NCI-H1105 (cell line): ENCODE measurements at regions not wholly inside any gene's neighbourhood (a gene's known extent, or its start where the extent isn't known, plus 50 kb on each side); places are given as distances from the start of the nearest gene placed in this dataset.
"Not testable (repeated sequence)": the region's sequence is repeated elsewhere in the genome, so short reads cannot be mapped to it uniquely, and the experiment has no call there.

Experiments used
- DNase-seq: peaks from one replicate; lab custom pipeline; 2025; lab: John Stamatoyannopoulos, UW

DNA sequence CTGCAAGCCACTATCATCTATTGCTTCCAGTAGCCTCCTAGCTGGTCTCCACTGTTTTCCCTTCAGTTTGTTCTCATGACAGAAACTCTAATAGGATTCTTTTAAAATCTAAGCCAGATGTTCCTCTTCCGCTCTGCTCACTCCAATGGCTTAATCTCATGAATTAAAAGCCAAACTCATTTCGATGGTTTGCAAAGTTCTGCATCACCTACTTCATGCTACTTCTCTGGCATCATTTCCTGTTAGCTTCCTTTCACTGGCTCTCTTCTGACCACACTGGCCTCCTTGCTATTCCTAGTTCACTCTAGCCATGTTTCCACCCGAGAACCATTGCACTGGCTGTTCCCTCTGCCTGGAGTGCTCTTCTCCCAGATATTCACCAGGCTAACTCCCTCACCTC is 102.0 kb upstream of the LSM6 start:
- no peak for DNase-seq

DNA sequence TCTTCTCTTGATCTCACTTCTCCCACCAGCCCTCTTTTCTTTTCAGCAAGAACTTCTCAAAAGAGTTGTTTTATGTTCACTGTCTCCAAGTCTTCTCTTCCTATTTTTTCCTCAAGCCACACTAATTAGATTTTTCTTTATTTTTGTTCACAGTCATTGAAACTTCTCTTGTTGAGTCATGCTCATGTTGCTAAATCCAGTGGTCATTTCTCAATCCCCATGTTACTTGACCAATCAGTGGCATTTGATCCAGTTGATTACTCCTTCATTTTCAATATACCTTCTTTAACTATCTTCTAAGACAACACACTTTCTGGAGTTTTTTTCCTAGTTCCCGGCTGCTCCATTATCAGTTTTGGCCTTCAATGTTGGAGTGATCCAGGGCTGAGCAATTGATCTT is 103.1 kb upstream of the LSM6 start:
- no peak for DNase-seq

DNA sequence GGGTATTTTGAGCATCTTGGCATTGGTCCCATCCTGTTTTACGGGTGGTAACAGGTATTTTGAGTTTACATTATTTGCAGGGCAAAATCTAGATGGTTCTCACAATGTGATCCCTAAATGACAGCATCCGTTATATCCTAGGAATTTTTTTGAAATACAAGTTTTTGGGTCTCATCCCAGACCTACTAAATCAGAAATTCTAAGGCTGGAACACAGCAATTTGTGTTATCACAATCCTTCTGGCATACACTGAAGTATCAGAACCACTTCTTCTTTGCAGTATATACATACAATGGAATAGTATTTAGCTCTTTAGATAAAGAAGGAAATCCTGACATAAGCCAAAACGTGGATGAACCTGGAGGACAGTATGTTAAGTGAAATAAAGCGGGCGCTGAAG is 104.1 kb upstream of the LSM6 start:
- no peak for DNase-seq

DNA sequence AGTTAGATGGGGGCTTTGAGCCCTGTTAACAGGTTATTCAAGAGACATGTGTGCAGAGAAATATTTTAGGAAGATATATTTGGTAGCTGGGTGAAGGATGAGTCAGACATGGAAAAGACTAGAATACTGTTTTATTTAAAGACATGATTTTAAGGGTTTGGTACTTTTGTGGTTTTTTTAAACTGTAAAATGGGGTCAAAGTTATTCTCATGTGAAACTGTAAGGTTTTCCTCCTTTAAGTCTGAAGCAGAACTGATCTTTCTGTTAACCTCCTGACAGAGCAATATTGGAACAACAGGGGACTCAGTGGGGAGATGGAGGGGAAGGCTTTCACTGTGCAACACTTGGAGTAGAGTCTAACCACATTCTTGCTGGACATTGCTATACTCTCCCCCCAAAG is 112.4 kb upstream of the LSM6 start:
- no peak for DNase-seq

DNA sequence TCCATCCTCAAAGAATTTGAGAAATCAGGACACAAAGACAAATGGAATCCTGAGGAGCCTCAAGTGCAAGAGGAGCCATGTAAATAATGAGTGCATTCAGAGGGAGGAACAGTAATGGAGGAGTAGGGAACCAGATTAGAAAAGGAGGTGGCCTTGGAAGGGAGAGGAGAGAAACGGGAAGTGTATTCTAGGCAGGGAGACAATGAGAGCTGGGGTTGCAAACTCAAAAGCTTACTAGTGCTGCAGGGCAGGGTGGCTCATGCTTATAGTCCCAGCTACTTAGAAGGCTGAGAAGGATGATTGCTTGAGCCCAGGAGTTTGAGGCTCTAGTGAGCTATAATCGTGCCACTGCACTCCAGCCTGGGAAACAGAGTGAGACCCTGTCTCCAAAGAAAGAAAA is 113.2 kb upstream of the LSM6 start:
- DNase-seq, result no peak

DNA sequence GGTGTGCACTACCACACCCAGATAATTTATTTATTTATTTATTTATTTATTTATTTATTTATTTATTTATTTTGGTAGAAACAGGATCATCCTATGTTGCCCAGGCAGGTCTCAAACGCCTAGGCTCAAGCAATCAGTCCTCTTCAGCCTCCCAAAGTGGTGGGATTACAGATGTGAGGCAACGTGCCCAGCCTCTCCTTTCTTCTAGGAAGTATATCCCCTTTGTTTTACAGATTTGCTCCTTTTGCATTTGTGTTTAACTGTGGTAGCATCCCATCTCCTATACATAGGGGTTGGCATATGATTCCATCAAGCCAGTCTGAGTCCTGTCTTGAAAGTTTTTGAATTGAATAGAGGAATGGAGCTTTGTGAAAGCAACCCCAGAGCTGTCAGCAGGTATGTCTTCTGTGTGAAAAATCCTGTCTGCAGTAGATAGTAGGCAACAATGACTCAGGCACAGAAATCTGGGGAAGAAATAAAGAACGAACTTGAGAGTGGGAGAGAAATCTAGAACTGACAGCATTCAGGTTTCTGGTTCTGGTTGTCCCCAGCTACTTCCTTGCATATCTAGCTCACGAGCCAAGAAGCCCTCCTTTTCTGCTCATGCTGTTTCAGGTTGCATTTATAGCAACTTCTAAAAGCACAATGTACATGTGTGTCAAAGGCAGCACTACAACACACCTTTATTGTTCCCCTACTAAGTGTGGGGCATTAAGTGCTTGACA is 113.7 kb upstream of the LSM6 start:
- no peak for DNase-seq

DNA sequence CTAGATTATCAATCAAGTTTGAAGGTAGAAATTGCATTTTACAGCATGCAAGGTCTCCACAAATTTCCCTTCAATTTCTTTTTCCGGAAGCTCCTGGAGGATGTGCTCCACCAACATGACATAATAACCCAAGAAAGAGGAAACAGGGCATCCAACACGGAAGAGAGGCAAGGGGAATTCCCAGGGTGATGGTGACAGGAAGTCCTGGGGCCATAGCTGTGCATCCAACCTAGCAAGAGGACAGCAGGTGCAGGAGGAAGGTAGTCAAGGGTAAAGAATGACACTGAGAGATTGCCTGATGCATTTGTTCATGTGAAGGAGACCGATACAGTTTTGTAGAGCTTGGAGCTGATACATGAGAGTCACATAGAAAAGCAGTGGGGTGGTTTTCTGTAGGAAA is 115.7 kb upstream of the LSM6 start:
- DNase-seq, result no peak

DNA sequence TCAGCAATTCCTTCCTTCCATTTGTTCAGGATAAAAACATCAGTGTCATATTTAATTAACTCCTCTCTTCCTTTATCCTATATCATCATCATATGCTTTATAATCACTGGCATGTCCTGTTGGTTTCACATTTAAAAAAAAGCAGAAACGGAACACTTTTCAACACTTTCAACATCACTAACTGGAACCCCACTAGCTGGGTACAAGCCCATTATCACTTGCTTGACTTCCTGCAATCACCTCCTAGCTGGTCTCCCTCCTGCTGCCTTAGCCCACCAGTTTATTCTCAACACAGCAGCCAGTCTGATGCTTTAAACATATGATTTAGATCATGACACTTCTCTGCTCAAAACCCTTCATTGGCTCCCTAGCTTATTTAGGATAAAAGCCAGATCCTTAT is 116.4 kb upstream of the LSM6 start:
- no peak for DNase-seq

DNA sequence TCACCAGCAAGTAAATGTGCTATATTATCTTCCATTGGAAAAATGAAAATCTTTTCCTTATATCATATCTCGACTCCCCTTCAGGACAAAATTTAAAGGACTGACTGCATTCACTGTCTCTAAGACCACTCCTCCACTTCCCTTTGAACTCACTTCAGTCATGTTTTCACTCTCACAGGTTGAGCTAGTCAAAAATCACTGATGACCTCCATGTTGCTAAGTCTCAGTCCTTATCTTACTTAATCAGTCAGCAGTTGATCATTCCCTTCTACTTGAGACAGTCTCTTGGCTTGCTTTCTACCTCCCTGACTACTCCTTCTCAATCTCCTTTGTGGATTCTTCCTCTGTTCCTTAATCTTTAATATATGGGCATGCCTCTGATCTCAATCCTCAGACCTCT is 117.0 kb upstream of the LSM6 start:
- DNase-seq, result no peak

DNA sequence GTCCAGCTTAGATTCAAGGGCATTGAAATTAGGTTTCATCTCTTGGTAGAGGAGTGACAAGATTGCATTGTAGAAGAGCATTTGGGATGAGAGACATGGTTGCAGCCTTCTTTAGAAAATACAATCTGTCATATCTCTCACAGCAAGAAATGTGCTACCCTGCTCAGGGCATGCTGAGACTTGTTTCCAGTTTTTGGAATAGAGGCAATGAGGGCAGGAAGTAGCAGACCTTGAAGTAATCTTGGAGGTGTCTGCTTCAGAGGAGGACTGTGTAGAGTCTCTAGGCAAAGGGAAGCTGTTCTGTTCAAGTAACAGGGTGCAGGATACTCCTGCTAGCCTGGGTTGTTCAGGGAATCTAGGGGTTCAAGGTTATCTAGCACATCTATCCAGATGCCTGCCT is 116.1 kb upstream of the ZNF827 start:
- DNase-seq, result no peak

DNA sequence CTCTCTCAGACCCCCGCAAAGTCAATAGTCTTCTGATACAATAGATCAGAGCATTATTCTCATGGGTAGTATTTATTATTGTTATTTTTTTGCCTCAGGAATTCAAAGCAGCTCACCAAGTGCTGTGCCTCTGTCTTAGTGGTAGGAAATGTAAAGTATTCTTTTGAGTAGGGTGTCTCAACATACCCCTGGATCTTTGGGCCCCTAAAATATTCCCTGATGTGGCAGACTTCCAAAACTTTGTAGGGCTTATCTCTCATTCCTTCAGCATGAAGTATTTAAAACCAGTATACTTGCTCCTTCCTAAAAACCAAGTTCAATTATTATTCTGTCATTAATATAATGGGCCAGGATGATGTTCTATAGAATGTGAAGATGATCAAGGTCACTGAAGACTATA is 115.3 kb upstream of the ZNF827 start:
- DNase-seq, result no peak

DNA sequence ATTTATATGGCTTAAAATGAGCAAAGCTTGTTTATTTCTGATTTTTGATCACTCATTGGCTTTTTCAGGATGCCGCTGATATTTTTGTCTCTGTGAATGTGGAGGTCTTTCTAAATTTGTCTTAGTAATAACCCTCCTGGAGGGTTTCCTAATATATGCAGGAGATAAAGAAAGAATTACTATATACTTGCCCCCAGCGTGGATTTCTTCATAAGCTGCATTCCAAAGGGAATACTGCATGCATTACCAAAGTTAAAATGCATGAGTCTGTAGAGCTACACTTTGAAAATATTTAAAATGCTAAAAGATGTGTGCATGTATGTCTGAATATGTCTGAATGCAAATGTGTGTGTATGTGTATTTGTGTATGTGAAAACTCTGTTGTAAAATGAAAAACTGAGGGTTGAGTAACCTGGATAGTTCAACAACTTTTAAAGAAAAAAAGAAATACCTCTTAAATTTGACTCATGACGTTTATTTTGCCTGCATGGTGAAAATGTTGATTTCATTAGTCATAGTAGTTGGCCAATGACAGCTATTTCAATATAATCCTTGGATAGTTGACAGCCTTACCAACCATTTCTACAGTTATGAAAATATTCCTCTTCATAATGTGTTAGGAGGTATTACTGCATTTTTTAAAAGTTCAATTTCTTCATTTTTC is 113.2 kb upstream of the ZNF827 start:
- no peak for DNase-seq

DNA sequence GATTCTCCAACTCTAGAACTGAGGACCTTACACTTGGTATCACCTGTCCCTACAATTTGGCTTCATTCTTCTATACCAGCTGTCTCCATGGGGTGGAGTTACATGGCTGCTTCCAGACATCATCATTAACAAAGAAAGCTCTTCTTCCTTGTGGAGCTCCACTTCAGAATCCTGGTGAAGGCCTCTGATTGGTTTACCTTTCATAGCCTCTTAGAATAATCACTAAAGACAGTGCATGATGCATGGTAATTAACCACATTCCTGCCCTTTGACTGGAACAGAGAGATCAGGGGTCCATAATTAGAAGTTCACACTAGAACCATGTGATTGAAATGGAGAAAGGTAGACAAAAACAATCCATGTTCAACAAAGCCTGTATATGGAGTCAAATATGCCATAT is 112.6 kb upstream of the ZNF827 start:
- DNase-seq, result no peak

DNA sequence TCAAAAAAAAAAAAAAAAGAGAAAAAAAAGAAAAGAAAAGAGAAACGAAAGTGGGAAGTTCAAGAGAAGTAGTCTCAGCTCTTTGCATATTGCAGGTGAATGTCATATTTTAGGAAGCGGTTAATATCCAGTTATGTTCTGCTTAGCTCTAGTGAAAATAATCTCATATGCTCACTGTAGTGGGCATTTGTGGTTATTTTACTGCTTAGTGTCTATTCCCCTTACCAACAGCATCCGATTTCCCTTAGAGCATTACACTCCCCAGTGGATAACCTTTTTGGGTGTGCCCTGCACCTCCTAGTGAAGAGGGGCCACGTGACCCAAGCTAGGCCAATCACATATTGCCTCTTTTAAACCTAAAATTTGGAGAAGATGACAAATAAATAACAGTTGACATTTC is 111.2 kb upstream of the ZNF827 start:
- DNase-seq, result no peak

DNA sequence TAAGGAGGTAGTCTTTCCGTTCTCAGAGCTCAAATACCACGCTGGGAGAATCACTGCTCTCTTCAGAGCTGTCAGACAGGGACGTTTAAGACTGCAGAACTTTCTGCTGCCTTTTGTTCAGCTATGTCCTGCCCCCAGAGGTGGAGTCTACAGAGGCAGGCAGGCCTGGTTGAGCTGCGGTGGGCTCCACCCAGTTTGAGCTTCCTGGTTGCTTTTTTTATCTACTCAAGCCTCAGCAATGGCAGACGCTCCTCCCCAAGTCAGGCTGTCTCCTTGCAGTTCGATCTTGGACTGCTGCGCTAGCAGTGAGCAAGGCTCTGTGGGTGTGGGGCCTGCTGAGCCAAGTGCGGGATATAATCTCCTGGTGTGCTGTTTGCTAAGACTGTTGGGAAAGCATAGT is 109.1 kb upstream of the ZNF827 start:
- not testable (repeated sequence) for DNase-seq

DNA sequence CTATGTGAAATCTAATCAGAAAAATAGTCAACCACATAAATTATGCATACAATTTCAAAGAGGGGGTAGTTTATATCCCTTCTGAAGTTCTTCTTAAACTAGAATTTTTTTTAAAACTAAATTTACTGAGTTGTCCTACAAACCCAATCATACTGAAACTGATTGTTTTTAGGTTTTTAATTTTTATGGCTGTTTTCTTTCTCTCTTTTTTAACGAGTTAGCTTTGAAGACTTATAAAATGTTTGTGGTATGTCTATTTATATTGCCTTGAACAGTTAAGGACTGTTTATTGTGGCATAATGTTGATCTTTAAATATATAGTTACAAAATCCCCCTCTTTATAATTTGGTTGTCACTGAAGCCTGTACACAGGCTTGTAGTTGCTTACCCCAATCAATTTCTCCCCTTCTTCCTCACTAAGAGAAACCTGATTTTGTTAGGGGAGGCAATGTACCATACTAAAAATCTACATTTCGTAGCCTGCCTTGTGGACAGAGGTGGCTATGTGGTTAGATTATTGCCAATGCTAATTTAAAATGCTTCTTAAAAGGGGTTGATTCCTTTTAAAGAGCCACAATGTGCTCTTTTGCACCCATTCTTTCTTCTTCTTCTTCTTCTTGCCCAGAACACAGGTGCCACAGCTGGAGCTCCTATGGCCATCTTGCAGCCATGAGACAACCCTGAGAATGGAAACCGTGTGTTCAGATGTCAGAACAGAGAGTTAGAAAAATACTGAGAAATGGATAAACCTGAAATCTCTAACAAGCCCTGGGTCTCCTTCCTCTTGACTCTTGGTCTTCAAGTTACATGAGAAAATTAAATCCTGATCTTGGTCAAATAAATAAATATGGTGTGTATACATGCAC is 102.7 kb upstream of the ZNF827 start:
- DNase-seq, result no peak

DNA sequence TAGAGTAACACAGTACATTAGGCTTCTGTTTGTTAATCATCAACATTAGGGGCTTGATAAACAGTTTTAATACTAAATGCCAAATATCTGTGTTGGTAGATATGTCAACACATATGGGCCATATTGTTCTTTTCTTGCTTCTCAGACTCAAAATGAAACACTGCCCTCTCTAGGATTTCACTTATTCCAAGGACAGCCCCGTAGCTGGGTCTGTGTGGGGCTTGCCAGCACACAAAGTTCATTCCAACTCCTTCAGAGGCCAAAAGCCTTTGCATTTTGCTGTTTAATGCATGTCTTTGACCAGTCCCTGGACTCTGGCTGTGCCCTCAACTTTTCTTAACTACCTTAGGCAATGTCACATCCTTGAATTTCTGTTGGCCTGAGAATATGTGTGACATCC is 102.0 kb upstream of the ZNF827 start:
- DNase-seq, result no peak

DNA sequence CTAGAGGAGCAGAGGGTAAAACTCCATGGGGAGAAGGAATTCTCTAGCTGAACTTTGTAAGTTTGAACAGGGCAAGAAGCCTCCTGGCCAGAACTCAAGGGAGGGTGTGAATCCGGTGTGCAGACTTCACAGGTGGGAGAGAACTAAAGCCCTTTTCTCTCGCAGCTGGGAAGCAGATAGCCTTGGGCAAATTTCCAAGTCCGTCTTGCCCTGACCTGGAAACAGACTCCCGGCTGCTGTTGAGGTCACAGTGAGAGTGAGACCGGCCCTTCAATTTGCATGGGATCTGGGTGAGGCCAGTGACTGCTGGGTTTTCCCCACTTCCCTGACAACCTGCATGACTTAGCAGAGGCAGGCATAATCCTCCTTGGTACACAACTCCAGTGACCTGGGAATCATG is 94.5 kb upstream of the ZNF827 start:
- DNase-seq, result no peak

DNA sequence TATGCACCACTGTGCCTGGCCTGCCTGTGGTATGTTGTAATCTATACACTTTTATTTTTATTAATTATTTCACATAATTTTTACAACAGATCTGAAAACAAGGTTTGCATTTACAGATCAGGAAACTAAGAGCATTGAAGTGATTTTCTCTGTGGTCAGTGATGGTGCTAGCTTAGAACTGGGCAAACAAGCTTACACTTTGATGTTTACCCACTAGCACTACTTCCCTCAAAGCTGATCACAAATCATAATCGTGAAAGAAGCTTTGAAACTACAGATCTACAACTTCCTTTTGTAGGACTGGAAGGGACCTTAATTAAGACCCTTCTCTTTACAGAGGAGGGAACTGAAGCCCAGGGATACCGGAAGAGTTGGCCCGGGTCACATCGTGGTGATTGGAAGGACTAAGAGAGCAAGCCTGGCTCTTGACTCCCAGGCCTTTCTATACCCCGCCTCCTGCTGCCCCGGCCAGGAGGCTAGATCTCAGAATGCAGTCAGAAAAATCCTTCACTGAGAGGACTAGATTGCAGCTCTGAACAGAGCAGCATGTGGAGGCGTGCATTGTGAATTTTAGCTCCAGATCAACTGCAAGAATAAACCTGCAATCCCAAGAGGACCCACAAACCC is 93.7 kb upstream of the ZNF827 start:
- DNase-seq, result no peak

DNA sequence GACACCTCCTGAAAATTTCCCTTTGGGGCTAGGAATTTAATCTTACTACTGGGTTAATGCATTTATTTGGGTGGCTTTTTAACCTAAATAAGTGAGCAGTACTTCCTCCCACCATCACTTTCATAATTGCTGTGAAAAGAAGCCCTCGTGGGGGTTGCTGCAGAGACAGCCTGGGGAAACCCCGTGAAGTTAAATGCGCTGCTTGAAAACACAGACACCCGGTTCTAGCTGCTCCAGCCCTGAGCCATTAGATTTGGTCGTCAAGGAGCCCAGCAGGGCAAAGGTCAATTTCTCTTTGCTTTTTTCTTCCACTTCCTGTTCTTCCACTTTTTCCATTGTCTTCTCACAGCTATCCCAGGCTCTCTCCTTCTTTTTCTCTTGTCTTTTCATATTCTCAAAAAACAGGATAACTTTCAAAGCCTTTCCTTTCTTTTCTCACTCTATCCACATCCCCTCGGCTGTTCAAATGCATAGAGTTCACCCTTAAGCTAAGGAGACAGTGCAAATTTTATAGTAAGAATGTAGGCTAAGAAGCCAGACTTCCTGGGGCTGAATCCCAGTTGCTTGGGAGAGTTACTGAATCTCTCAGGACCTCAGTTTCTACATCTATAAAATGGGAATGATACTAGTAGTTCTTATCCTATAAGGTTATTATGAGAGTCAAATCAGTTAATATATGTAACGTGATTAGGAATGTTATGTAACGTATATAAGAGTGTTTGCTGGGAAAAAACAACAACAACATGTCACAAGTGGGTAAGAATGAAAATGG is 91.5 kb upstream of the ZNF827 start:
- no peak for DNase-seq

DNA sequence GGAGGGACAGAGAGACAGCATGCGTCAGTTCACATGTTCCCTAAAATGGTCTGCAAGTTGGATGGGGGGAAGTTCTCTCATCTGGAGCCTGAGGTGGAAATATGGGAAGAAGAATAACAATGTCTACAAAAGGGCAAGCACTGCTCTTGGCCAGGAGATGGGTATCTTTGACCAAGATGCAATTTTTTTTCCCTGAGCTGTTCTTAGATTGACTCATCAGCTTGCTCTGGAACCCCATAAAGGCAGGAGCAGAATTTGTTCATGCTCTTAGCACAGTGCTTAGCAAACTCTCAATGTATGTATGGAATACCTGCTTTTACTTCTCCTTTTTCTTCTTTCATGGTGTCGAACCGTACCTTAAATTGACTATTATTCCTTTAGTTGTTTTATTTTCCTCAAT is 90.5 kb upstream of the ZNF827 start:
- no peak for DNase-seq

DNA sequence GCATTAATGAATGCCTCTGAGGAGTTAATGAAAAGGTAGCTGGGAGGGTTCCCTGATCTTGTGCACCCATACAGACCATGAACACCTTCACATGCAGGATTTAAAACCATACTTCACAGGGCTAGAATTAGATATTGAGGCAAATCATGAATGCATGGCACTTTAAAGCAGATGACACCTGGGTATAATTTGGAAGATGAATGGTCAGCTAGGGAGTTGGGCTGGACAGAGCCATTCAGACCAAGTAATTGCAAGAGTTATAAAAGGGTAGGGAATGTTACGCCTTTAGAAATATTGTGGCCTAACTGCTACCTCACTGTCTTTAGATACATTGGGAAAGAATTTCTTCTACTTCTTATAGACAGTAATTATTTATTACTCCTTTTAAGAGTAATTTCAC is 89.1 kb upstream of the ZNF827 start:
- DNase-seq, result no peak
